ENCODE measurements at regions not wholly inside any gene's neighbourhood (a gene's known extent, or its start where the extent isn't known, plus 50 kb on each side); places are given as distances from the start of the nearest gene placed in this dataset.

- no peaks in the 10 kb centered on the region for H3K36me3 Mint-ChIP-seq
- DNase-seq: no peak
- peaks cover 7% of the 10 kb centered on the region for H3K27me3 Mint-ChIP-seq
- H3K27ac Mint-ChIP-seq: no peak overlapping the region
- H3K4me3 Mint-ChIP-seq: no peak overlapping the region
- peaks cover 3% of the 10 kb centered on the region for H3K9me3 Mint-ChIP-seq
- CTCF ChIA-PET: no interaction called here
- no peaks in the 10 kb centered on the region for H3K4me1 Mint-ChIP-seq
Observed at GRCh38 chr3:72324253-72324811, 523.9 kb downstream of the SHQ1 start.

- Mint-ChIP-seq H3K36me3 (no peaks in the 10 kb centered on the region), H3K27me3 (peaks cover 4% of the 10 kb centered on the region), H3K4me3 (no peak overlapping the region), H3K4me1 (no peaks in the 10 kb centered on the region), H3K9me3 (peaks cover 3% of the 10 kb centered on the region), H3K27ac (no peak overlapping the region)
- CTCF ChIA-PET: no interaction called here
- DNase-seq: no peak
Observed at GRCh38 chr3:72323773-72324172, 524.5 kb downstream of the SHQ1 start.

GRCh38 chr3:72322264-72322976, 525.8 kb downstream of the SHQ1 start:
- DNase-seq: no peak
- H3K36me3 Mint-ChIP-seq: no peaks in the 10 kb centered on the region
- no peak overlapping the region for H3K4me3 Mint-ChIP-seq
- CTCF ChIA-PET: no interaction called here
- no peak overlapping the region for H3K27ac Mint-ChIP-seq
- H3K27me3 Mint-ChIP-seq: no peaks in the 10 kb centered on the region
- H3K9me3 Mint-ChIP-seq: peaks cover 3% of the 10 kb centered on the region
- no peaks in the 10 kb centered on the region for H3K4me1 Mint-ChIP-seq

- H3K27me3 Mint-ChIP-seq: no peaks in the 10 kb centered on the region
- H3K4me3 Mint-ChIP-seq: no peak overlapping the region
- no peaks in the 10 kb centered on the region for H3K36me3 Mint-ChIP-seq
- H3K9me3 Mint-ChIP-seq: no peaks in the 10 kb centered on the region
- no peak for DNase-seq
- no peaks in the 10 kb centered on the region for H3K4me1 Mint-ChIP-seq
- CTCF ChIA-PET: interaction anchor here (1.2 kb wide), 1 partner anchor 20 kb away, joined by 3 read pairs; no protein-coding TSS in a partner anchor
- H3K27ac Mint-ChIP-seq: no peak overlapping the region
Observed at GRCh38 chr3:72320955-72321303, 527.3 kb downstream of the SHQ1 start.

- Mint-ChIP-seq H3K27ac (no peak overlapping the region), H3K27me3 (no peaks in the 10 kb centered on the region), H3K36me3 (no peaks in the 10 kb centered on the region), H3K4me1 (no peaks in the 10 kb centered on the region), H3K4me3 (no peak overlapping the region), H3K9me3 (no peaks in the 10 kb centered on the region)
- DNase-seq: no peak
- CTCF ChIA-PET: interaction anchor here (1.2 kb wide), 1 partner anchor 21 kb away, joined by 3 read pairs; no protein-coding TSS in a partner anchor
Observed at GRCh38 chr3:72320095-72320954, 527.9 kb downstream of the SHQ1 start.

- H3K27me3 Mint-ChIP-seq: no peaks in the 10 kb centered on the region
- no peaks in the 10 kb centered on the region for H3K4me1 Mint-ChIP-seq
- CTCF ChIA-PET: interaction anchor here (1.0 kb wide), 1 partner anchor 11 kb away, joined by 4 read pairs; no protein-coding TSS in a partner anchor
- no peaks in the 10 kb centered on the region for H3K36me3 Mint-ChIP-seq
- no peak for DNase-seq
- H3K4me3 Mint-ChIP-seq: no peak overlapping the region
- no peak overlapping the region for H3K27ac Mint-ChIP-seq
- H3K9me3 Mint-ChIP-seq: no peaks in the 10 kb centered on the region
Observed at GRCh38 chr3:72319194-72320094, 528.8 kb downstream of the SHQ1 start.

GRCh38 chr3:72318504-72319193, 529.6 kb downstream of the SHQ1 start:
- H3K27ac Mint-ChIP-seq: no peak overlapping the region
- H3K36me3 Mint-ChIP-seq: no peaks in the 10 kb centered on the region
- no peaks in the 10 kb centered on the region for H3K4me1 Mint-ChIP-seq
- CTCF ChIA-PET: interaction anchor here (1.0 kb wide), 1 partner anchor 11 kb away, joined by 4 read pairs; no protein-coding TSS in a partner anchor
- DNase-seq: no peak
- H3K9me3 Mint-ChIP-seq: no peaks in the 10 kb centered on the region
- H3K4me3 Mint-ChIP-seq: no peak overlapping the region
- no peaks in the 10 kb centered on the region for H3K27me3 Mint-ChIP-seq

- no peaks in the 10 kb centered on the region for H3K9me3 Mint-ChIP-seq
- no peaks in the 10 kb centered on the region for H3K27me3 Mint-ChIP-seq
- H3K4me1 Mint-ChIP-seq: no peaks in the 10 kb centered on the region
- DNase-seq: no peak
- no peaks in the 10 kb centered on the region for H3K36me3 Mint-ChIP-seq
- CTCF ChIA-PET: no interaction called here
- no peak overlapping the region for H3K27ac Mint-ChIP-seq
- no peak overlapping the region for H3K4me3 Mint-ChIP-seq
Observed at GRCh38 chr3:72317491-72317890, 530.8 kb downstream of the SHQ1 start.

GRCh38 chr3:72316501-72317279, 531.6 kb downstream of the SHQ1 start:
- Mint-ChIP-seq H3K27ac (no peak overlapping the region), H3K4me3 (no peak overlapping the region), H3K36me3 (no peaks in the 10 kb centered on the region), H3K4me1 (peaks cover 1% of the 10 kb centered on the region), H3K9me3 (no peaks in the 10 kb centered on the region), H3K27me3 (no peaks in the 10 kb centered on the region)
- CTCF ChIA-PET: no interaction called here
- no peak for DNase-seq

GRCh38 chr3:72313308-72313707, 528.4 kb upstream of the PROK2 start:
- no peak overlapping the region for H3K4me3 Mint-ChIP-seq
- peaks cover 4% of the 10 kb centered on the region for H3K36me3 Mint-ChIP-seq
- no peaks in the 10 kb centered on the region for H3K27me3 Mint-ChIP-seq
- CTCF ChIA-PET: no interaction called here
- H3K4me1 Mint-ChIP-seq: peaks cover 25% of the 10 kb centered on the region
- H3K27ac Mint-ChIP-seq: no peak overlapping the region
- no peaks in the 10 kb centered on the region for H3K9me3 Mint-ChIP-seq
- no peak for DNase-seq

- no peak for DNase-seq
- peaks cover 4% of the 10 kb centered on the region for H3K36me3 Mint-ChIP-seq
- H3K4me3 Mint-ChIP-seq: no peak overlapping the region
- H3K27ac Mint-ChIP-seq: no peak overlapping the region
- peaks cover 25% of the 10 kb centered on the region for H3K4me1 Mint-ChIP-seq
- CTCF ChIA-PET: no interaction called here
- H3K27me3 Mint-ChIP-seq: no peaks in the 10 kb centered on the region
- no peaks in the 10 kb centered on the region for H3K9me3 Mint-ChIP-seq
Observed at GRCh38 chr3:72312339-72312738, 527.4 kb upstream of the PROK2 start.

- no peaks in the 10 kb centered on the region for H3K27me3 Mint-ChIP-seq
- DNase-seq: no peak
- peaks cover 4% of the 10 kb centered on the region for H3K36me3 Mint-ChIP-seq
- peak overlapping the region; percentile 21 for H3K27ac Mint-ChIP-seq
- no peak overlapping the region for H3K4me3 Mint-ChIP-seq
- CTCF ChIA-PET: interaction anchor here (1.3 kb wide), 1 partner anchor 129 kb away, joined by 3 read pairs; no protein-coding TSS in a partner anchor
- H3K9me3 Mint-ChIP-seq: no peaks in the 10 kb centered on the region
- H3K4me1 Mint-ChIP-seq: peaks cover 25% of the 10 kb centered on the region
Observed at GRCh38 chr3:72311425-72311824, 526.5 kb upstream of the PROK2 start.

Measured in activated naive CD4-positive, alpha-beta T cell treated with anti-CD3 and anti-CD28 coated beads, Interleukin-2, amount 10 ng/mL, durations not matched to agents 7 days and 5 days (primary cell).